ENCODE measurements at regions not wholly inside any gene's neighbourhood (a gene's known extent, or its start where the extent isn't known, plus 50 kb on each side); places are given as distances from the start of the nearest gene placed in this dataset.

- no peak for TF ChIP-seq ATF3 (IDR thresholded peaks at IDR 0.05; ENCODE audit: insufficient read depth, low read depth, low read length)
- TF ChIP-seq GABPA (IDR thresholded peaks at IDR 0.05; ENCODE audit: borderline replicate concordance, insufficient read depth, low read length), result no peak
- TF ChIP-seq HDAC6 (IDR thresholded peaks at IDR 0.05; ENCODE audit: low read depth, low read length), result no peak
- no peak for TF ChIP-seq CTBP2 (IDR thresholded peaks at IDR 0.05; ENCODE audit: borderline replicate concordance, insufficient read depth, insufficient read length, low read length)
- no peak for TF ChIP-seq POU5F1 (IDR thresholded peaks at IDR 0.05; ENCODE audit: low read depth, low read length)
- TF ChIP-seq SP2 (IDR thresholded peaks at IDR 0.05; ENCODE audit: low read length), result no peak
- no peak for TF ChIP-seq YY1 (IDR thresholded peaks at IDR 0.05; ENCODE audit: low read depth, low read length)
- no peak for TF ChIP-seq TAF7 (optimal IDR thresholded peaks at IDR 0.05; ENCODE audit: borderline replicate concordance, low read depth, low read length)
- TF ChIP-seq HDAC2 (IDR thresholded peaks at IDR 0.05; ENCODE audit: borderline replicate concordance in 1 of 2, low read depth in 2 of 2, low read length in 2 of 2), result no peak
- TF ChIP-seq EGR1 (IDR thresholded peaks at IDR 0.05; ENCODE audit: borderline replicate concordance, low read depth, low read length), result no peak
Observed at GRCh38 chr10:75312440-75312839, 76.7 kb upstream of the COMTD1 start (continued).
